HCT116 (cell line): ENCODE measurements at regions not wholly inside any gene's neighbourhood (a gene's known extent, or its start where the extent isn't known, plus 50 kb on each side); places are given as distances from the start of the nearest gene placed in this dataset.

Source experiments
- ATAC-seq: fragments of 200-7000 bp; cut with Tn5 transposase; 2 replicates; pipeline ENCODE4 v1.9.1; 2020; ENCODE audit warnings: mild to moderate bottlenecking, moderate library complexity
- BruUV-seq: library from RNA; stranded (reverse); fragments of 400-500 nt; replicated peaks from 2 replicates; lab custom pipeline; 2021; lab: Mats Ljungman, UMichigan
- CTCF ChIA-PET: fragments of 300-600 bp; sonication (Branson Sonifier 250); formaldehyde crosslinking; loops from one replicate; lab custom pipeline; 2021; ENCODE audit warnings: antibody characterized with exemption; lab: Charles Lee
- POLR2A ChIA-PET: fragments of 300-600, 350-600 bp; sonication (Branson Sonifier 250); formaldehyde crosslinking; loops from one replicate; lab custom pipeline; 2021; ENCODE audit warnings: antibody characterized with exemption; lab: Charles Lee
- RAD21 ChIA-PET, 2 experiments: fragments of 300-600 bp; sonication (Branson Sonifier 250); formaldehyde crosslinking; loops; one replicate each; lab custom pipeline; 2023; ENCODE audit warnings: low total read pairs in 2 of 2; ENCODE audit not compliant: uncharacterized antibody in 2 of 2, unreplicated experiment in 2 of 2, low non-redundant PET in 1 of 2; lab: Charles Lee
- DNase-seq: peaks from one replicate; pipeline ENCODE4 v3.0.0-alpha.2; 2010; ENCODE audit warnings: low read depth, low spot score
- H2AFZ ChIP-seq: fragments of 200-600 bp; shearing (Covaris generic), sonication (generic); 2 replicates; pipeline ENCODE4 v1.6.1; 2017; ENCODE audit warnings: low read depth, mixed run types, mixed read lengths, antibody characterized with exemption, low read length; ENCODE audit not compliant: poor library complexity, severe bottlenecking
- H3K27ac ChIP-seq: 2 replicates; pipeline ENCODE4 v1.5.1; 2012; ENCODE audit warnings: low read depth, low read length
- H3K27me3 ChIP-seq: fragments of 200-600 bp; sonication (generic); 2 replicates; pipeline ENCODE4 v1.6.1; 2016; ENCODE audit warnings: mixed run types, low read length, mixed read lengths; ENCODE audit not compliant: insufficient read depth
- H3K36me3 ChIP-seq, 2 experiments: fragments of 200-500 bp in 1 of 2; fragments of 200-600 bp in 1 of 2; sonication (Bioruptor generic) in 1 of 2; sonication (generic) in 1 of 2; 2 replicates each; pipeline versions ENCODE4 v1.5.1 to v1.6.1; 2014 to 2016; ENCODE audit warnings: low read length in 2 of 2, inconsistent platforms in 1 of 2, mixed read lengths in 1 of 2, mixed run types in 1 of 2; ENCODE audit not compliant: insufficient read depth in 2 of 2, control insufficient read depth in 1 of 2
- H3K4me1 ChIP-seq, 2 experiments: fragments of 200-600 bp in 1 of 2; sonication (generic) in 1 of 2; 2 replicates each; pipeline versions ENCODE4 v1.5.1 to v1.6.1; 2012 to 2017; ENCODE audit warnings: low read length in 2 of 2, inconsistent platforms in 1 of 2, mild to moderate bottlenecking in 1 of 2, mixed read lengths in 1 of 2, mixed run types in 1 of 2, moderate library complexity in 1 of 2; ENCODE audit not compliant: insufficient read depth in 2 of 2, control insufficient read depth in 1 of 2
- H3K4me2 ChIP-seq: fragments of 200-600 bp; sonication (generic); 2 replicates; pipeline ENCODE4 v1.6.1; 2017; ENCODE audit warnings: mixed run types, low read length, mixed read lengths
- H3K4me3 ChIP-seq, 2 experiments: fragments of 200-600 bp in 1 of 2; sonication (generic) in 1 of 2; replicated peaks in 1 of 2; 2 replicates each; pipeline ENCODE4 v1.5.1; 2011 to 2016; ENCODE audit warnings: low read length in 2 of 2, control low read depth in 1 of 2, low read depth in 1 of 2, mild to moderate bottlenecking in 1 of 2, mixed read lengths in 1 of 2, mixed run types in 1 of 2
- H3K79me2 ChIP-seq: fragments of 200-600 bp; sonication (generic); 2 replicates; pipeline ENCODE4 v1.6.1; 2017; ENCODE audit warnings: mild to moderate bottlenecking, mixed run types, low read length, moderate library complexity, mixed read lengths; ENCODE audit not compliant: insufficient read depth
- H3K9ac ChIP-seq: fragments of 200-600 bp; sonication (generic); 2 replicates; pipeline ENCODE4 v1.6.1; 2016; ENCODE audit warnings: low read length, mixed read lengths
- H3K9me2 ChIP-seq: fragments of 200-600 bp; sonication (generic), shearing (Covaris generic); 2 replicates; pipeline ENCODE4 v1.6.1; 2017; ENCODE audit warnings: mixed run types, mild to moderate bottlenecking, moderate library complexity; ENCODE audit not compliant: insufficient read depth
- H3K9me3 ChIP-seq, 2 experiments: fragments of 200-500 bp in 1 of 2; fragments of 200-600 bp in 1 of 2; sonication (Bioruptor generic) in 1 of 2; sonication (generic) in 1 of 2; 2 replicates each; pipeline ENCODE4 v1.6.1; 2014 to 2017; ENCODE audit warnings: low read length in 2 of 2, mixed read lengths in 2 of 2, inconsistent platforms in 1 of 2, low read depth in 1 of 2, mild to moderate bottlenecking in 1 of 2, mixed run types in 1 of 2, moderate library complexity in 1 of 2; ENCODE audit not compliant: control insufficient read depth in 1 of 2, insufficient read depth in 1 of 2
- H4K20me1 ChIP-seq: fragments of 200-600 bp; sonication (generic), shearing (Covaris generic); 2 replicates; pipeline ENCODE4 v1.6.1; 2017; ENCODE audit warnings: mixed run types, mild to moderate bottlenecking, moderate library complexity; ENCODE audit not compliant: insufficient read depth
- CBX3 ChIP-seq: IDR thresholded peaks from 2 replicates; pipeline ENCODE4 v1.6.1; 2012; ENCODE audit warnings: low read depth
- EGR1 ChIP-seq: IDR thresholded peaks from 2 replicates; pipeline ENCODE4 v1.6.1; 2012; ENCODE audit warnings: low read depth
- ELF1 ChIP-seq: IDR thresholded peaks from 2 replicates; pipeline ENCODE4 v1.6.1; 2012; ENCODE audit warnings: low read depth, borderline replicate concordance
- EZH2phosphoT487 ChIP-seq: fragments of 200-600 bp; IDR thresholded peaks from 2 replicates; pipeline ENCODE4 v1.6.1; 2018; ENCODE audit warnings: antibody characterized with exemption, borderline replicate concordance
- MAX ChIP-seq: IDR thresholded peaks from 2 replicates; pipeline ENCODE4 v1.6.1; 2012
- RAD21 ChIP-seq: IDR thresholded peaks from 2 replicates; pipeline ENCODE4 v1.6.1; 2012; ENCODE audit warnings: low read depth, mild to moderate bottlenecking
- SIN3A ChIP-seq: IDR thresholded peaks from 2 replicates; pipeline ENCODE4 v1.6.1; 2012; ENCODE audit warnings: low read depth
- intact Hi-C: fragments of 100-400 bp; cut with micrococcal nuclease; formaldehyde crosslinking; loops from 2 replicates; pipeline ENCODE4 v1.10.0; 2022

- H2AFZ ChIP-seq = no peak overlapping the region
- no peak overlapping the region for H3K27ac ChIP-seq
- no peak overlapping the region for H3K4me2 ChIP-seq
- no peaks in the 10 kb centered on the region for H3K36me3 ChIP-seq
- ATAC-seq = no peak
- H3K4me3 ChIP-seq = no peak overlapping the region
- H3K27me3 ChIP-seq = no peaks in the 10 kb centered on the region
- H3K9me3 ChIP-seq = no peaks in the 10 kb centered on the region
- BruUV-seq = no TSS peak
- CTCF ChIA-PET = no interaction called here
- no peaks in the 10 kb centered on the region for H3K9me2 ChIP-seq
- H3K4me1 ChIP-seq = no peaks in the 10 kb centered on the region
- intact Hi-C loops = no loop called here
- DNase-seq = no peak
- H3K9ac ChIP-seq = no peak overlapping the region
- no peaks in the 10 kb centered on the region for H3K79me2 ChIP-seq
- H4K20me1 ChIP-seq = no peaks in the 10 kb centered on the region
- POLR2A ChIA-PET = no interaction called here
- TF ChIP-seq ELF1 (no peak), EGR1 (no peak), MAX (no peak), EZH2phosphoT487 (no peak)
- RAD21 ChIA-PET = no interaction called here
Observed at GRCh38 chr1:55943012-55943411, 636.4 kb downstream of the PLPP3 start.

- TF ChIP-seq RAD21 = no peak
- TF ChIP-seq MAX = no peak
- no peak for TF ChIP-seq CBX3
- no peak for TF ChIP-seq ELF1
- TF ChIP-seq SIN3A = no peak
Observed at GRCh38 chr1:55939866-55940265, 639.5 kb downstream of the PLPP3 start.

More at GRCh38 chr1:55939866-55940265, 639.5 kb downstream of the PLPP3 start:
- Histone ChIP-seq H3K36me3 (no peaks in the 10 kb centered on the region), H2AFZ (no peak overlapping the region), H3K9me2 (no peaks in the 10 kb centered on the region), H3K9ac (no peak overlapping the region), H4K20me1 (no peaks in the 10 kb centered on the region), H3K27ac (no peak overlapping the region), H3K4me1 (no peaks in the 10 kb centered on the region), H3K79me2 (no peaks in the 10 kb centered on the region), H3K4me2 (no peak overlapping the region), H3K4me3 (no peak overlapping the region), H3K9me3 (no peaks in the 10 kb centered on the region), H3K27me3 (no peaks in the 10 kb centered on the region)
- POLR2A ChIA-PET = no interaction called here
- RAD21 ChIA-PET = no interaction called here
- DNase-seq = no peak
- CTCF ChIA-PET = no interaction called here
- intact Hi-C loops = no loop called here
- ATAC-seq = no peak
- BruUV-seq = no TSS peak
